ENCODE measurements at regions not wholly inside any gene's neighbourhood (a gene's known extent, or its start where the extent isn't known, plus 50 kb on each side); places are given as distances from the start of the nearest gene placed in this dataset.

DNA sequence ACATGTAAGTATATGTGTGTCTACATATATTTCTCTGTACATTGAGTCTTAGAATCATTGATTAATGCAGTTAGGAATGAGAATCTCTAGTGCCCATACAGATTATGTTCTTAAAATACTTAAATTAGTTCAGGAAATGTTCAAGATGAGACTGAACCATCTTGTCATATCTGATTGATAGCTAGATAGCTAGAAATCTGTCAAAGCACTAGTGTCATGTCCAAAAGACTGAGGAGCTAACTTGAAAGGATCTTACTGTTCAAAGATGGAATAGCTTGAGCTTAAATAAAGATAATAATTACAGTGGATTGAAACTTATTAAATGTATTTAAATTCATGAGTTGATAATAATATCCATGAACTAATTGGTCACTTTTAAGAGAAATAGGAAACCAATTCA, 191.7 kb upstream of the TCF21 start:
- peaks cover 10% of the 10 kb centered on the region for H3K27me3 Mint-ChIP-seq
- POLR2A ChIA-PET = no interaction called here
- H3K27ac Mint-ChIP-seq = no peak overlapping the region
- TF ChIP-seq, protein P1, sequence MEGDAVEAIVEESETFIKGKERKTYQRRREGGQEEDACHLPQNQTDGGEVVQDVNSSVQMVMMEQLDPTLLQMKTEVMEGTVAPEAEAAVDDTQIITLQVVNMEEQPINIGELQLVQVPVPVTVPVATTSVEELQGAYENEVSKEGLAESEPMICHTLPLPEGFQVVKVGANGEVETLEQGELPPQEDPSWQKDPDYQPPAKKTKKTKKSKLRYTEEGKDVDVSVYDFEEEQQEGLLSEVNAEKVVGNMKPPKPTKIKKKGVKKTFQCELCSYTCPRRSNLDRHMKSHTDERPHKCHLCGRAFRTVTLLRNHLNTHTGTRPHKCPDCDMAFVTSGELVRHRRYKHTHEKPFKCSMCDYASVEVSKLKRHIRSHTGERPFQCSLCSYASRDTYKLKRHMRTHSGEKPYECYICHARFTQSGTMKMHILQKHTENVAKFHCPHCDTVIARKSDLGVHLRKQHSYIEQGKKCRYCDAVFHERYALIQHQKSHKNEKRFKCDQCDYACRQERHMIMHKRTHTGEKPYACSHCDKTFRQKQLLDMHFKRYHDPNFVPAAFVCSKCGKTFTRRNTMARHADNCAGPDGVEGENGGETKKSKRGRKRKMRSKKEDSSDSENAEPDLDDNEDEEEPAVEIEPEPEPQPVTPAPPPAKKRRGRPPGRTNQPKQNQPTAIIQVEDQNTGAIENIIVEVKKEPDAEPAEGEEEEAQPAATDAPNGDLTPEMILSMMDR (IDR thresholded peaks at IDR 0.05) = no peak
- H3K9me3 Mint-ChIP-seq = peaks cover 7% of the 10 kb centered on the region
- intact Hi-C loops (cut with micrococcal nuclease) = no loop called here
- ATAC-seq = no peak
- CTCF ChIA-PET = no interaction called here
- H3K4me3 Mint-ChIP-seq = no peak overlapping the region
- no peaks in the 10 kb centered on the region for H3K4me1 Mint-ChIP-seq (ENCODE audit: low read depth)
- H3K36me3 Mint-ChIP-seq (ENCODE audit: low read depth) = no peaks in the 10 kb centered on the region
- DNase-seq = no peak

- intact Hi-C loops (cut with micrococcal nuclease) = no loop called here
- ChIA-PET CTCF (no interaction called here), POLR2A (no interaction called here)
- Mint-ChIP-seq H3K27ac (no peak overlapping the region), H3K4me1 (ENCODE audit: low read depth) (no peaks in the 10 kb centered on the region), H3K27me3 (peaks cover 10% of the 10 kb centered on the region), H3K4me3 (no peak overlapping the region), H3K9me3 (peaks cover 7% of the 10 kb centered on the region), H3K36me3 (ENCODE audit: low read depth) (no peaks in the 10 kb centered on the region)
- no peak for DNase-seq
- TF ChIP-seq, protein P1 (IDR thresholded peaks at IDR 0.05) = no peak
- no peak for ATAC-seq
These were observed 191.2 kb upstream of the TCF21 start for GRCh38 chr6:133697666-133698065.

DNA sequence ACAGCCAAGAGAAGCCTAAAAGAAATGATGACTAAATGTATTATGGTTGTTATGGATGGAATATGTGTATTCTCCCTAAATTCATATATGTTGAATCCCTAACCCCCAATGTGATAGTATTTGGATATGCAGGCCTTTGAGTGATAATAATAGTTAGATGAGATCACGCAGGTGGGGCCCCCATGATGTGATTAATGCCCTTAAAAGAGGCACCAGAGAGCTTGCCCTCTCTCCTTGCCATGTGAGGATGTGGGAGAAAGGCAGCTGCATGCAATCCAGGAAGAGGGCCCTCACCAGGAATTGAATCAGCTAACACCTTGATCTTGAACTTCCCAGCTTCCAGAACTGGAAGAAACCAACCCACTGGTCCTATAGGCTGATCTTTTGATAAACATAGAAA, 190.6 kb upstream of the TCF21 start:
- Mint-ChIP-seq H3K9me3 (peaks cover 7% of the 10 kb centered on the region), H3K36me3 (ENCODE audit: low read depth) (no peaks in the 10 kb centered on the region), H3K27ac (no peak overlapping the region), H3K4me1 (ENCODE audit: low read depth) (no peaks in the 10 kb centered on the region), H3K27me3 (peaks cover 12% of the 10 kb centered on the region), H3K4me3 (no peak overlapping the region)
- ChIA-PET POLR2A (no interaction called here), CTCF (no interaction called here)
- DNase-seq (no peak), ATAC-seq (no peak)
- intact Hi-C loops (cut with micrococcal nuclease) = no loop called here
- TF ChIP-seq, protein P1 (IDR thresholded peaks at IDR 0.05) = no peak

DNA sequence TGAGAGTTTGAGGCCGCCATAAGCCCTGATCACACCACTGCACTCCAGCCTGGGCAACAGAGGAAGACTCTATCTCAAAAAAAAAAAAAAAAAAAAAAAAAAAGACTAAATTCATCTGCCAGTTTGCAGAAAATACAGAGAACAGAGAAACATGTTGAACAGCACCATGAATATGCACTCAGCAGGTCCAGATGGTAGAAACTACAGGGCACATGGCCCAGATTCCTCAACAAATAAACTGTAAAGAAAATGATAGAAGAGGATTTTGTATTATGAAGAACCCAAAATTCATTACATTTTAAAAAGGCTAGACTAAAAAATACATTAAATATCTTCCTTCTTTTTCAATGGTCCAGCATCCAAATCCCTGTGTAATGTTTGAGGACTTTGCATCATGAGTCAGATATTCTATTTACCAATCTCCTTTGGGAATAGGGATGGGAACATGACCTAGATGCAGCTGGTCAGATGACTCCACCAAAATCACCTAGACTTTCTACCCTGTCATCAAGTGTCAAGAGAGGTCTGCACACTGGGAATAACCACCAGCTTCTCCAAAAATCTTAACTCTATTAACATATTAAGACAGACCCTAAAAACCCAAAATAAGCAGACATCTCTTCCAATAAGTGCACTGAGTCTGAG, 189.1 kb upstream of the TCF21 start:
- ChIA-PET CTCF (no interaction called here), POLR2A (no interaction called here)
- intact Hi-C loops (cut with micrococcal nuclease) = no loop called here
- Mint-ChIP-seq H3K9me3 (peaks cover 7% of the 10 kb centered on the region), H3K4me3 (no peak overlapping the region), H3K27me3 (peaks cover 9% of the 10 kb centered on the region), H3K4me1 (ENCODE audit: low read depth) (no peaks in the 10 kb centered on the region), H3K27ac (no peak overlapping the region), H3K36me3 (ENCODE audit: low read depth) (no peaks in the 10 kb centered on the region)
- no peak for DNase-seq
- TF ChIP-seq, protein P1 (IDR thresholded peaks at IDR 0.05) = no peak
- ATAC-seq = no peak

DNA sequence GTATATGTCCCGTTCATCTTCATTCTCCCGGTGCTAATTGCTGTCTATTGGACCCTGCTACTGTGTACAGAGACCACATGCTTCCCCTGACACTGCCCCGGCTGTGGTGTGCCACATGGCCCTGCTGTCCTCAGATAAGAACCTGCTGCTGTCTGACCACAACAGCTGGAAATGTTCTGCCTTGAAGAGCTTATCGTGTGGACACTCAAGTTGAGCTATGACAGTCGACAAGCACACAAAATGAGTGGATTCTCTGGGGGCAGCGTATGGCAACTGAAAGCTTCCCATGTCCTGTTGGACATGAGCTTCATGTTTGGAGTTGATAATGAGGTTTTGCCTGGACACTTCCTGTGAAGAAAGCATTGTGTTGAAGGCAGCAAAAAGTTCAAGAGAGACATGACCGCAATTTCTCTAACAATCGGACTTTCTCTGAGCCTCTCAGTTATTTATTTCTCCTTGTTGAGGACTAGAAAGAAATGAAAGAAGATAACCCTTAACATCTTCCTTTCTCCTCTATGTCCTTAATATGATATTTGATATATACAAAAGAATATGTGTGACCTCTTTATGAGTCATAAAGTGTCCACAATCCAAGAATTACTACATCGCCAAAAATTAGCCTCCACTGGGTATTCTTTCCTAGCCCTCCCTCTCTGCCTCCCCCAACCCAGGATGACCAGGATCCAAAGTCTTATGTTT, 187.1 kb upstream of the TCF21 start:
- Mint-ChIP-seq H3K4me3 (no peak overlapping the region), H3K27ac (no peak overlapping the region), H3K36me3 (ENCODE audit: low read depth) (no peaks in the 10 kb centered on the region), H3K27me3 (peaks cover 9% of the 10 kb centered on the region), H3K9me3 (peaks cover 7% of the 10 kb centered on the region), H3K4me1 (ENCODE audit: low read depth) (no peaks in the 10 kb centered on the region)
- ChIA-PET CTCF (no interaction called here), POLR2A (no interaction called here)
- DNase-seq (no peak), ATAC-seq (no peak)
- TF ChIP-seq, protein P1 (IDR thresholded peaks at IDR 0.05) = no peak
- intact Hi-C loops (cut with micrococcal nuclease) = no loop called here

Measured in activated CD8-positive, alpha-beta T cell treated with anti-CD3 and anti-CD28 coated beads for 36 hours (primary cell).